Hepatocyte (in vitro differentiated cells): ENCODE measurements at regions not wholly inside any gene's neighbourhood (a gene's known extent, or its start where the extent isn't known, plus 50 kb on each side); places are given as distances from the start of the nearest gene placed in this dataset.

ENCODE experiments used
- CTCF ChIP-seq: fragments of 200-600 bp; sonication (generic); IDR thresholded peaks from 2 replicates; pipeline ENCODE4 v1.5.1; 2016; ENCODE audit warnings: antibody characterized with exemption, mild to moderate bottlenecking; ENCODE audit not compliant: poor library complexity
- EZH2 ChIP-seq: fragments of 200-600 bp; sonication (generic); IDR thresholded peaks from 2 replicates; pipeline ENCODE4 v1.6.1; 2016; ENCODE audit warnings: antibody characterized with exemption, mild to moderate bottlenecking, borderline replicate concordance

- TF ChIP-seq CTCF, result no peak
- TF ChIP-seq EZH2, result no peak
These were observed 405.6 kb upstream of the ZP4 start for GRCh38 chr1:238296371-238296770.
